ENCODE measurements at regions not wholly inside any gene's neighbourhood (a gene's known extent, or its start where the extent isn't known, plus 50 kb on each side); places are given as distances from the start of the nearest gene placed in this dataset.
A peak's percentile ranks its signal among the peaks of the same experiment; 100 is the strongest.

DNA sequence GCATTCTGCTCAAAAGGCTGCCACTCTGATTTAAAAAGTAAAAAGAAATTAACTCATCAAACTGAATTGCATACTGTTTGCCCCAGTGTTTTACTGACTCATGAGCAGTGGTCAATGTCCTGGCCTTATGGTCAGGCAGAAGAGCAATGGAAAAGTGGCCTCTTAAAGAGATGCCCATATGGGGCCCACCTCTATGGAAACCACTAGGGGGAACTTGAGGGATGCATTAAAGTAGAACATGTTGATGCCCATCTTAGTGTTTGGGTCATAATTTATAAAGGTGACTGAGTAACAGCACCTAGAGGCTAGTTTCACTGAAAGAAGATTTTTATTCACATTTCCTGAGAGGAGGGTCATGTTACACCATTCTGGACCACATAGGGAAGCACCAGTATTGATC, 66.5 kb upstream of the RNU6-1 start:
- peak; percentile 66 for TF ChIP-seq CTCF (conservative IDR thresholded peaks at IDR 0.05; ENCODE audit: low read length)
- TF ChIP-seq EZH2phosphoT487 (IDR thresholded peaks at IDR 0.05; ENCODE audit: borderline replicate concordance): no peak

Data from Loucy (cell line).